OCI-LY7 (cell line): ENCODE measurements at regions not wholly inside any gene's neighbourhood (a gene's known extent, or its start where the extent isn't known, plus 50 kb on each side); places are given as distances from the start of the nearest gene placed in this dataset.
"Not testable (repeated sequence)": the region's sequence is repeated elsewhere in the genome, so short reads cannot be mapped to it uniquely, and the experiment has no call there.

Experiments used
- BruUV-seq: library from RNA; stranded (reverse); fragments of 400-500 nt; replicated peaks from 2 replicates; lab custom pipeline; 2021; lab: Mats Ljungman, UMichigan
- CTCF ChIA-PET: fragments of 300-600 bp; sonication (Branson Sonifier 250); formaldehyde crosslinking; loops from one replicate; lab custom pipeline; 2022; ENCODE audit warnings: antibody characterized with exemption; ENCODE audit not compliant: unreplicated experiment; lab: Charles Lee
- POLR2A ChIA-PET: fragments of 300-600 bp; sonication (Branson Sonifier 250); formaldehyde crosslinking; loops from one replicate; lab custom pipeline; 2022; ENCODE audit warnings: antibody characterized with exemption; lab: Charles Lee
- DNase-seq: peaks from one replicate; pipeline ENCODE4 v3.0.0-alpha.2; 2015; ENCODE audit warnings: low spot score
- H2AFZ ChIP-seq: fragments of 200-600 bp; sonication (generic), shearing (Covaris generic); 2 replicates; pipeline ENCODE4 v1.6.1; 2014; ENCODE audit warnings: mild to moderate bottlenecking, antibody characterized with exemption, low read length, moderate library complexity
- H3K27ac ChIP-seq: fragments of 200-600 bp; sonication (generic); 2 replicates; pipeline ENCODE4 v1.5.1; 2014; ENCODE audit warnings: mixed run types, low read depth, mild to moderate bottlenecking, moderate library complexity, low read length, inconsistent platforms; ENCODE audit not compliant: poor library complexity, severe bottlenecking
- H3K36me3 ChIP-seq: fragments of 200-600 bp; sonication (generic); 2 replicates; pipeline ENCODE4 v1.6.1; 2014; ENCODE audit warnings: mild to moderate bottlenecking, antibody characterized with exemption, low read length, moderate library complexity, mixed read lengths; ENCODE audit not compliant: insufficient read depth
- H3K4me1 ChIP-seq: fragments of 200-600 bp; sonication (generic); 2 replicates; pipeline ENCODE4 v1.5.1; 2014; ENCODE audit warnings: mild to moderate bottlenecking, low read length; ENCODE audit not compliant: insufficient read depth, poor library complexity, severe bottlenecking
- H3K4me2 ChIP-seq: fragments of 200-600 bp; sonication (generic); 2 replicates; pipeline ENCODE4 v1.6.1; 2014; ENCODE audit warnings: mild to moderate bottlenecking, low read length
- H3K4me3 ChIP-seq: fragments of 200-600 bp; sonication (generic); 2 replicates; pipeline ENCODE4 v1.5.1; 2014; ENCODE audit warnings: mild to moderate bottlenecking, low read depth, low read length; ENCODE audit not compliant: poor library complexity, severe bottlenecking
- H3K79me2 ChIP-seq: fragments of 200-600 bp; sonication (generic); 2 replicates; pipeline ENCODE4 v1.6.1; 2016; ENCODE audit warnings: low read depth, mild to moderate bottlenecking, low read length, moderate library complexity, mixed read lengths; ENCODE audit not compliant: insufficient read depth
- H3K9me2 ChIP-seq: fragments of 200-600 bp; sonication (generic); 2 replicates; pipeline ENCODE4 v1.6.1; 2016; ENCODE audit warnings: mild to moderate bottlenecking, low read length, mixed read lengths; ENCODE audit not compliant: insufficient read depth
- H3K9me3 ChIP-seq: fragments of 200-600 bp; sonication (generic); 2 replicates; pipeline ENCODE4 v1.6.1; 2014; ENCODE audit warnings: mild to moderate bottlenecking, mixed run types, low read length, mixed read lengths
- H4K20me1 ChIP-seq: fragments of 200-600 bp; sonication (generic); 2 replicates; pipeline ENCODE4 v1.6.1; 2014; ENCODE audit warnings: mild to moderate bottlenecking, antibody characterized with exemption, low read length, moderate library complexity, mixed read lengths; ENCODE audit not compliant: insufficient read depth
- EZH2phosphoT487 ChIP-seq: fragments of 200-600 bp; sonication (generic); IDR thresholded peaks from 2 replicates; pipeline ENCODE4 v1.6.1; 2018; ENCODE audit warnings: low read depth, borderline replicate concordance, mild to moderate bottlenecking, mixed run types, antibody characterized with exemption, low read length, moderate library complexity, mixed read lengths
- intact Hi-C: fragments of 100-400 bp; cut with micrococcal nuclease; formaldehyde crosslinking; loops from one replicate; pipeline ENCODE4 v1.10.0; 2022; ENCODE audit not compliant: unreplicated experiment
- TF ChIP-seq, protein P1 (sequence below): fragments of 200-600 bp; sonication (generic); conservative IDR thresholded peaks from 2 replicates; pipeline ENCODE4 v1.5.1; 2014; ENCODE audit warnings: mild to moderate bottlenecking, antibody characterized with exemption, low read length, moderate library complexity, mixed read lengths

- intact Hi-C loops, BruUV-seq, CTCF ChIA-PET: not testable (repeated sequence)
Measured at GRCh38 chr9:97187706-97188105, 119.8 kb upstream of the CCDC180 start.

GRCh38 chr9:97186493-97186892, 121.0 kb upstream of the CCDC180 start:
- H3K36me3 ChIP-seq: no peaks in the 10 kb centered on the region
- no TSS peak for BruUV-seq
- no peaks in the 10 kb centered on the region for H3K79me2 ChIP-seq
- ChIA-PET CTCF (no interaction called here), POLR2A (no interaction called here)
- H3K9me2 ChIP-seq: no peaks in the 10 kb centered on the region
- H3K9me3 ChIP-seq: no peaks in the 10 kb centered on the region
- no peak for TF ChIP-seq EZH2phosphoT487
- TF ChIP-seq, protein P1, sequence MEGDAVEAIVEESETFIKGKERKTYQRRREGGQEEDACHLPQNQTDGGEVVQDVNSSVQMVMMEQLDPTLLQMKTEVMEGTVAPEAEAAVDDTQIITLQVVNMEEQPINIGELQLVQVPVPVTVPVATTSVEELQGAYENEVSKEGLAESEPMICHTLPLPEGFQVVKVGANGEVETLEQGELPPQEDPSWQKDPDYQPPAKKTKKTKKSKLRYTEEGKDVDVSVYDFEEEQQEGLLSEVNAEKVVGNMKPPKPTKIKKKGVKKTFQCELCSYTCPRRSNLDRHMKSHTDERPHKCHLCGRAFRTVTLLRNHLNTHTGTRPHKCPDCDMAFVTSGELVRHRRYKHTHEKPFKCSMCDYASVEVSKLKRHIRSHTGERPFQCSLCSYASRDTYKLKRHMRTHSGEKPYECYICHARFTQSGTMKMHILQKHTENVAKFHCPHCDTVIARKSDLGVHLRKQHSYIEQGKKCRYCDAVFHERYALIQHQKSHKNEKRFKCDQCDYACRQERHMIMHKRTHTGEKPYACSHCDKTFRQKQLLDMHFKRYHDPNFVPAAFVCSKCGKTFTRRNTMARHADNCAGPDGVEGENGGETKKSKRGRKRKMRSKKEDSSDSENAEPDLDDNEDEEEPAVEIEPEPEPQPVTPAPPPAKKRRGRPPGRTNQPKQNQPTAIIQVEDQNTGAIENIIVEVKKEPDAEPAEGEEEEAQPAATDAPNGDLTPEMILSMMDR: no peak
- no peak overlapping the region for H3K4me3 ChIP-seq
- no peaks in the 10 kb centered on the region for H4K20me1 ChIP-seq
- H3K27ac ChIP-seq: no peak overlapping the region
- H2AFZ ChIP-seq: no peak overlapping the region
- DNase-seq: no peak
- H3K4me1 ChIP-seq: no peaks in the 10 kb centered on the region
- no peak overlapping the region for H3K4me2 ChIP-seq
- intact Hi-C loops: no loop called here

More at GRCh38 chr9:97187706-97188105, 119.8 kb upstream of the CCDC180 start:
- H2AFZ ChIP-seq, H3K4me1 ChIP-seq, H3K4me2 ChIP-seq, H3K9me2 ChIP-seq, H3K36me3 ChIP-seq, H4K20me1 ChIP-seq, H3K27ac ChIP-seq, H3K79me2 ChIP-seq, H3K9me3 ChIP-seq, POLR2A ChIA-PET, H3K4me3 ChIP-seq, DNase-seq: not testable (repeated sequence)

DNA sequence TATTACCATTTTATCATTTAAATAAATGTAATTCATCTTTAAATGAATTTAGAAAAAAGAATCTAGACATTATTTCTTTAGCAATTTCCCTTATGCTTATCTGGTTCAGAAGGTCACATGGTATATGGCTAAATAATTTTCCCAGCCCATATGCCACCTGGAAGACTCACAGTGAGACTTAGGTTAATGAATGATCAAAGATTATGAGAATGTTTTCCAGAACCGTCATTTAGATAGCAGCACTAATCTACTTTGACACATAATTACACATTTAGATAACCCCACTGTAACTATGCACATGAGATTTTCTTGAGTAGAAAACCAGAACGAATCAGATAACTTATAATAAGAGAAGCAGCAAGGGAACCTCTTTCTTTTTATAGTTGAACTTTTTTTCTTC, 124.9 kb upstream of the CCDC180 start:
- BruUV-seq, H3K4me2 ChIP-seq, H3K9me3 ChIP-seq, H3K4me1 ChIP-seq, intact Hi-C loops, H3K4me3 ChIP-seq, H3K9me2 ChIP-seq, CTCF ChIA-PET, H2AFZ ChIP-seq, DNase-seq, H3K27ac ChIP-seq, H4K20me1 ChIP-seq, H3K79me2 ChIP-seq, H3K36me3 ChIP-seq, POLR2A ChIA-PET: not testable (repeated sequence)

- Histone ChIP-seq H3K9me3 (no peaks in the 10 kb centered on the region), H4K20me1 (no peaks in the 10 kb centered on the region), H2AFZ (no peak overlapping the region), H3K27ac (no peak overlapping the region), H3K4me1 (no peaks in the 10 kb centered on the region), H3K36me3 (no peaks in the 10 kb centered on the region), H3K79me2 (no peaks in the 10 kb centered on the region), H3K4me3 (no peak overlapping the region), H3K9me2 (no peaks in the 10 kb centered on the region), H3K4me2 (no peak overlapping the region)
- POLR2A ChIA-PET: no interaction called here
- no TSS peak for BruUV-seq
- intact Hi-C loops: no loop called here
- no peak for TF ChIP-seq EZH2phosphoT487
- TF ChIP-seq, protein P1: no peak
- CTCF ChIA-PET: no interaction called here
- no peak for DNase-seq
Measured at GRCh38 chr9:97179616-97180015, 127.8 kb upstream of the CCDC180 start.
